HPDE6-E6E7 (cell line): ENCODE measurements at regions not wholly inside any gene's neighbourhood (a gene's known extent, or its start where the extent isn't known, plus 50 kb on each side); places are given as distances from the start of the nearest gene placed in this dataset.

Experiments
- DNase-seq: peaks from one replicate; pipeline ENCODE4 v3.0.0; 2011; ENCODE audit warnings: missing footprints; ENCODE audit errors: extremely low spot score

DNA sequence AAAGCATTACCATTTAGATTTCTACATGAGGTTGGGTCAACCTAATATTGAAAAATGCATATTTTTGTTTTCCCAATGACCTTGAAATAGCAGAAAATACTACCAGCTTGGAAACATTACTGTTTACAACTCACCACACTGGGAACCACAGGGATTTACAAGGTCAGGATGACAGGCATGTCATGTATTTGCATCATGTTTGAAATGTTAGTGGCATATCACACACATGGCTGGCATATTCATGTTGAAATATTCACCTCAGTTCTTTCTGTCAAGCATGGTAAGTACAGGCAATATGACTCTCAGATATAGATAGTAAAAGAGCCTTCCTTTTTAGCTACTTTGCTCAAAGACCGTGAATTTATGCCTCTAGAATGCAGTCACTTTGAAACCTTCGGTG is 593.5 kb downstream of the NOVA1 start:
- DNase-seq = no peak

DNA sequence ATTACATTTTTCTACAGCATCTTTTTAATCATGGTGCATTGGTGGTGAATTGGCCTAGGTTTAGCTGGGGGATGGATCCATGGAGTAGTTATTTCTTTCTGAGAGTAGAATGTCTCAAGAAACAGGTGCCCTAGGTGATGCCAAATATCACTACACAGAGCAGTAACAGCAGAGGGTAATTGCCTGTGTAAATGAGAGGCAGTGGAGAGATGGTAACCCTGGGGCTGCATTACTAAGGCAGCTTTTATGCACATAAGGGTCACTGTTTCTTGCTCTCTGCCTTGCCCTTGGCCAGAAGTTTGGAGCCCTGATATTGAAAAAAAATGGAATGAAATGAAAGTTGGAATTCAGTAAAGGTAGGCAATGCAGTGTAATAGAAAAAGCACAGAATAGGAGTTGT is 604.0 kb downstream of the NOVA1 start:
- DNase-seq = no peak

DNA sequence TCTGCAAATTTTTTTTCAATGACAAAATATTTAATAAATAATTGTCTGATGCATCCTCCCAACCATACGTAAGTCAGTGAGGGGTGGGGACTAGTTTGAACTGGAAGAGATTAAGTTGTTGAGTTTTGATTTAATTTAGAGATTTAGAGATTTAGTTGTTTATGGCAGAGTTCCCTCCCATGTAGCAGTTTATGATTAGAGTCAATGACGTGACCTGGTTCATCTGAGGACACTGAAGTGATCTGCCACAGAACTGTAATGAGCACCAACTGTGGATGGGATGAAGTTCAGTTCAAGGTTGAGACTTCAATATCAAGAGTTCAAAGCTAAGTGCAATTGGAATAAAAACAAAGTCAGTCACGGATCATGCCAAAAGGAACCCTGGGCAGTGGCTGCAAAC is 609.3 kb downstream of the NOVA1 start:
- no peak for DNase-seq

DNA sequence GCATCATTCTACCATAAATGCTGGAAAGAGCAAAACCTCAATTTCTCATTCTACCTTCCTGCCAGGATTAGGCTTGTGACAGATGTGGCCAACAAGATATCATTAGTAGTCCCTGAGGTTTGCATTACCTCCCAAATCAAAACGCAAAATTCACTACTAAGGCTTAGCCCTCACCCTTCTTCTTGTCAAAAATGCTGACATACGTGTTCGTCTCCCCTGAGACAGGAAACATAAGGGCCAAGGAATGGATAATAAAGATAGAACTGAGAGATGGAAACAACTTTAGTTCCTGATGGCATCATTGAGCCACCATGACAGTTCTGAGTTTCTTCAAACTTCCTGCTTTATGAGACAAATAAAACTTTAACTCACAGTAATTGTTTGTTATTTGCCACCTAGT is 642.1 kb downstream of the NOVA1 start:
- no peak for DNase-seq

DNA sequence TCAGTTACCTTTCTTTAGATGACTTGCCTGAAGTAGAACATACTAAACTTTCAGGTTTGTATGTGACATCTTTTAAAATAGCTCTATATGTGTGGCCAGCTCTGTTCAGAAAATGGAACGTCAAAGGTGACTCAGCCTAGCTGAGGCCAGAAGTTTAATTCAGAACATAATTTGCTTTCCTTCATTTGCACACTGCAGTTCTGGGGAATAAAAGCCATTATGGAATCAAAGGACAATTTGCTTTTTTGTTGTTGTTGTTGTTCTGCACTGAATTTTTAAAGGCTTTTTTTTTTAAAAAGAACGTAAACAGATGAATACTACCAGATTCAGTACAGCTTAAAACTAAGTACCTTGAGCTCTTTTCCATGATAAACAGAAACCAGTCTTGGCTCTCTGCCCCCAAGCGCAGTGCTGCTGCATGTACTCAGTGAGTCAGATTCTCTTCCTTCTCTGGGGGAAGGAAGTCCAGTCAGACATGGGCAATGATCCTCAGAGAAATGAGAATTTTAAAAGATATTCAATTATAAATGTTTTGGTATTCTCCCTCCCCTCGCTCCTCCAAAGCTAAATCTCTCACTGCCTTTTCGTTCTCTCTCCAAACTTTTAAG is 644.2 kb downstream of the NOVA1 start:
- DNase-seq = peak; percentile 63

DNA sequence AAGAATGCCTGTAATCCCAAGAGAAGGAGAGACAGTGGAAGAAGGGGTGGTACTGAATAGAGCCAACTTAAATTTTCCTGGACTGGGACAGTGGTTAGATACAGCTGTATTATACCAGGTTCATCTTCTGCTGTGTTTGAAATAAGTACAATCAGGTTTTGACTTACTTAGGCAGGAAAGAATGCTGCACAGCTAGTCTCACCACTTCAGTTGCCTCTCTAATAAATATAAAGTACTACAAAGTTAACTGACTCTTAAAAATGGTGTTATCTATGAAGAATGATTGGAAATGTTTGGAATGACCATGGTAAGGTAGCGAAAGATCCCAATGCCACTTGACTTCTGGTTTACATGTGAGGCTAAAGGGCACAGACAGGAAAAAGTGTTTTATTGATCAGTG is 652.1 kb downstream of the NOVA1 start:
- no peak for DNase-seq

DNA sequence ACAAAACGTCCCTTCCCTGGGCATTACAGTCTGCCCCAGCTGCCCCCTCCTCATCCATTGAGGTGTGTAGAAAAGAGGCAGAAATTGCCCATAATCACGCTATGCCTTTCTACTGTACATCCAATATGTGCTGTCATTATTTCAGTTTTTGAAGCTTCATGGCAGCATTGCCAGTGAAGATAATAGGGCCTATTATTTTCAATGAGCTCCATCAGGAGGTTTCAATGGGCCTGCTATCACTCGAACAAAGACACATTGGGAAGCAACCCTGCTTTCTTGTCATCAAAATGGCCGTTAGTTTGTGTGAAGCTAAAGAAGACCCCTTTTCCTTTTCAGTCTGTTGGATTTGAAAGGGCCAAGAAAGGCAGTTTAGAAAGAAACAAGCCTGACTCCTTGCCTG is 653.8 kb downstream of the NOVA1 start:
- DNase-seq = no peak

DNA sequence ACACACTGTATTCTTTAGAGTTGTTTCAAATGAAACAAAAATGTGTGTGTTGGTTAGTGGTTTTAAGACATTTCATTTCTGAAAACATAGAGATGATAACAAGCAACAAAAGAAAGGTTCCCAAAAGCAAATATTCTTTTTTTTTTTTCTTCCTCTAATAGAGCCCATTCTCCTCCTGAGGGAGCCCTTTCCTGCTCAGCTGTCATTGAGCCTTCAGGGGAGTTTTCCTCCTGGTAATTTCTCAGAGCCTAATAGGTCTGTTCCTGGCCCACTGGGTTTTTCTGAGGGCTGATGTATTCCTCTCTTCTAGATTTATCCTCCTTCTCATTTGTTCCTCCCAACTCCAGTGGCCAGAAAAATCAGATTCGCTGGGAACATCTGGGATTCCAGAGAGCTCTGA is 654.5 kb downstream of the NOVA1 start:
- DNase-seq = no peak

DNA sequence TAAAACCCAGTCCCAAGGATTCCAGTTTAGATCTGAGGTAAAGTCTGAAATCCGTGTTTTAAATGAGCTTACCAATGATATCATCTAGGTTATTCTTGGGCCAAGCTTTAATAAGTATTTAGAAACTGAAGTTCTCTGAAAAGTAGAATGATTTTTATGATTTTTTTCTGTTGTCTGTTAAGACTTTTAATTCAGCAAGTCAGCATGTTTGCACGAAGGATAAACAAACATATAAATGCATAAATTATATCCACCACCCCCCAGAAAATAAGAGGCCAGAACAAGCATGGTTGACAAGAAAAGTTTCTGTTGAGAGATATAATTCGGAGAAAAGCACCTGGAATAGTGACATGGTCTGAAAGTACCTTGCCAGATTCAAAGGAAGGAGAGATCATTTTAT is 655.7 kb downstream of the NOVA1 start:
- DNase-seq = no peak

DNA sequence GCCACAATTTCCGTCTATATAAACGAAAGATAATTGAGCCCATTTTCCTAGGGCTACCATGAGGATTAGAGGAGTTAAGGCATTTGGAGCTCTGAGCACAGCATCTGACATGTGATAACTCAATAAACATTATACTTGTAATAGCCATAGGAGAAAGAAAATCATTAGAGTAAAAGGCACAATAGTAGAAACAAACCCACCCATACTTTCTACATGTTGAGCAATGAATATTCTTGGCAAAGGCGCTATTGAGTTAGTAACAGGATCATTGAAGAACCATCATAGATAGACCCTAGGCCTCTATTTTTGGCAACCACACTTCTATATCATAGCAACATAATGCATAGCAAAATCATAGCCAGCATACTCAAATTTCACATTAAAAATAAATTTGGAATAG is 664.1 kb downstream of the NOVA1 start:
- no peak for DNase-seq

DNA sequence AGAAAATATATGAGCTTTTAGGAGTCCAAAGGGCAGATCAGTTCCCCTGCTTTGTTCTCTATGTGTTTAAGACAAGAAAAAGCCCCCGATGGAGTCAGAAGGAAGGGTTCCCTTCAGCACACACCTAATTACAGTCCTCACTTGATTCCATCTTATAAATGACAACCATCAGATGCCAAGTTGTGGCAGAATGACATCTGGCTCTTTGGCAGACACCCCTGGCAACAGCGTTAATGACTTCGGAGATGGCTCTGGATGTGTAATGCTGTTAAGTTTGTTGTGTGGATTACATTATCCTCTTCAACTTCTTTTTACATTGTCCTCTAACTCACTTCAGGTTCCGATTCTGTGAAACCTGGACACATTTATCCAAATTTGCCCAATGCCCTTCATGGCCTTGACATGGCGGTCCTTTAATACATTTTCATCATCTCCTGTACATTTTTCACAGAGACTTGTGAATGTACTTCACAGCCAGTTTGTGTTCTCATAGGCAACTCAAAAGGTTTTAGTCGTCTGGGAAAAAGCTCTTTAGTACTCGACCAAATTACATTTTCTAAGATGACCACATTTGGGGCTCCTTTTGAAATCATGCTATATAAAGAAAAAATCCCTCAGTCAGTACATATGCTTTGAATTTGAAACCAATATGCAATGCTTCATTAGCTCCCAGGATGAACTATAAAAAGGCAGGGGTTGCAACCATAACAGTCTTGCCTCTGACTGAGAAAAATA is 667.8 kb downstream of the NOVA1 start:
- no peak for DNase-seq

DNA sequence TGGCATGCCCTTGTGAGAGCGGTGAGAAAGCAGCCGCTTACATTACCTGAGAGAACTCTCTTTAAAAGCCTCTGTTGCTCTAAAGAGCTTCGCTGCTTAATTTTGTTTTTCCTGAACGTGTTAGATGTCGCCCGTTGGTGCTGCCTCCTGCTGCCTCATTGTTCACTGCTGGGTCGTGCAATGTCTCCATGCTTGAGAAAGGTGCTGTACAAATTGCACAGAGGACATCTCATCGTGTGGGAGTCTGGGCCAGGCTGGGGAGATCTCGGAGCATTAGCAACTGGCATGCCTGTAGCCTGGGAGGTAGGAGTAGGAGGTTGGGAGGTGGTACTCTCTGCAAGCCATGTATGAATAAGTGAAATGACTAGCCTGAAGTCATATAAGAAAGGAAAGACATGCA is 686.0 kb downstream of the NOVA1 start:
- DNase-seq = no peak

DNA sequence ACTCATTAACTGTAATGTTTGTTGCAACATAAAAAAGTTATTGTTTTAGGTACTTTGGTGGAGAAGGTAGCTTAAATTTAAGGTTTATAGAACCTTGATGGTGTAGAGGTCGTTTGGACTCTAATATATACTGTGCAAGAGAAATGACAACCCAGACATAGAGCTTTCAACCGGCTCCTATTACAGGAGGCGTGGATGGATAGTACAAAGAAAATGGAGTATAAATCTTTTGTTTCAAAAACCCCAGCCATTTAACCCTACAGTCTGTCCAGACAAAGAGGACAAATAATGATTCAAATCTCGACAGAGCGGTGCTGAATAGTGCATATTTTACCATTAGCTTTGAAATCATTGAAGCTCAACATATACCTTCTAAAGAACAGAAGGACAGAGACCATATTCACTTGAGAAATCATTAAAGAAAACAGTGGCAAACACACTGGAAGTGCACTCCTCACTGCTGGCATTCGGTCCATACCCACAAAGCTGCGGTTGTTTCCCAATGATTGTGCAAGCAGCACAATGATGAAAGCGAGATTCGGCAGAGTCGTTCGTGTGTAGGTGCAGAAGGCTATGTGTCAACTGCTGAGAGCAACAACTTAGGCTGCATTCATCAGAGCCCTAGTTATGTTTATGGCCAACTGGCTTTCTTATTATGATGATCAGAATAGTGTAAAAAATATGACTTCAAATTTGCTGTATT is 688.6 kb downstream of the NOVA1 start:
- DNase-seq = no peak

DNA sequence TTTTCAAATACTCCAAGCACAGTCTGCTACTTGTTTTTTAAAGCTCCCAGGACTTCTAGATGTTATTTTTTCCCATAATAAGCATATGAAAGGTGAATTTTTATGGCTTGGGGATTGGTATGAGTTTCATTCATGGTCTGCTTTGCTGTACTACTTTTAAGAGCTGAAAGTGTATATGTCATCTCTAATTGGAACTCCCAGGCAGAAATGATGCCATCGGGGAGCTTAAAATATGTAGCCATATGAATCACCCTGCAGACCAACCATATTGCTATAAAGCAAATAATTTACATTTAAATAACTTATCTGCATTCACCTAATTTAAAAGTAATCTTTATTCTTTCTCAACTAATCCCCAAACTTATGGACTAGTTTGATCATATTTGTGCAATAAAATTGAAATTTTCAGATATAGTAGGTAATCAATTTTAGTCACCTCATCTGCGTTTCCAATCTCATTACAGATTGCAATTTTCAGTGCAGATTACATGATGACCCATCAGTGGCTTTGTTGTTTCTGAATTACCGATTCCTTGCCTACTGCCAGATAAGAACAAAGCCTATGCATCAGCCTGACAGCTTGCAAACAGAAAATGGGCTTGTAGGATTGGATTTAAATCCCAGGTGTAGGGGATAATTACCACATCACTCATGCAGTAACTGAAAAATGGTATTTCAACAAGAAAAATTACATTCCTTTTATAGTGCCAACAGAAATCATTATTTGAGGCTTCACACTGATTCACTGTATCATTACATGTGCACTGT is 689.4 kb downstream of the NOVA1 start:
- no peak for DNase-seq

DNA sequence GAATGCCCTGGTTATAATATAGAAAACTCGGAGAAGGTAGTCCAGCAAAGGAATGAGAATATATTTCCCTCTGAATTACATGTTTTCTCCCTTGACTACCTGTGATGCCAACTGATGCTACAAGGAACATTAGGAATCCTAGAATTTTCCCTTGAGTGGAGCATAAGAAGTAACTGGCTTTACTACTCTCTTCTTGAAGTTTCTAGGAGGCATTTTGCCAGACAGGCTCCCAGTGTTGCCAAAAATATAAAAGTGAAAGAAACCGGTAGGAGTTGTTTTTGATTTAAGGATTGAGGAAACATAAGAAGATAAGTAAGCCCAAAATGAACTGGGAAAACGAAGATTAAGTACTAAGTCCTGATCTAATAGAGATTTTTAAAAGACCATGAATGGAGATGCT is 693.4 kb downstream of the NOVA1 start:
- DNase-seq = no peak

DNA sequence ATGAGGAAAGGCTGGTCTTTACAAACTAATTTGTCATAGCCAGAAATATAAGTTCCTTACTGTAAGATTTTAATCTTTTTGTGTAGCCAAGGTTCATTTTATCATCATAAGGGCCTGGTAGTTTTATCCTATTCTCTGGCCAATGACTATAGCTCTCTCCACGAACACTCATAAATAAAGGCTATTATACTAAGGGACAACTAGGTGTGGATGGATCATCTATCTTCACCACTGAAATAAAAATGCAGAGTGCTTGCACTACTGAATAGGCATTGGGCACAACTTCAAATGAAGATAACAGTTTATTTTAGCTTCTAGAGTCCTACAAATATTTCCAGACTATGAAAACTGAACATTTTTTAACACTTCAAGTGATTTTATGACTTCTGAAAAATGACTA is 698.6 kb downstream of the NOVA1 start:
- DNase-seq = no peak

DNA sequence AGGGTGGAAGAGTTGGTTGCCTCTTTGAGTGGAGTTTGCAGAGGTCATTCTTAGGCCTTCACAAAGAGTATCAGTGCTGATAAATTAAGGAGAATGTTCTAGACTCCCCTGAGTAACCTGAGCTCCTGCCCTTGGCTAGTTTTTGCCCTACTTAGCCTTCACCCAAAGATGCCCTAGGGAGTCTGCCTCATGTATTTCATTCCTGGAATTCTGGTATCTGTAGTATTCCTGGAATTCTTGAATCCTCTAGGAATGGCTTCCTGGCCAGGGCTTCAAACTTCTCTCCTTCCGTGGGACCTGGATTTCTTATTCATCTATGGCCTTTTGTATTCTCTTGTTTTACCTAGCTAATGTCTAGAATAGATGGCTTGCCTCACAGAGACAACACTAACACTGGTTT is 701.1 kb downstream of the NOVA1 start:
- DNase-seq = no peak

DNA sequence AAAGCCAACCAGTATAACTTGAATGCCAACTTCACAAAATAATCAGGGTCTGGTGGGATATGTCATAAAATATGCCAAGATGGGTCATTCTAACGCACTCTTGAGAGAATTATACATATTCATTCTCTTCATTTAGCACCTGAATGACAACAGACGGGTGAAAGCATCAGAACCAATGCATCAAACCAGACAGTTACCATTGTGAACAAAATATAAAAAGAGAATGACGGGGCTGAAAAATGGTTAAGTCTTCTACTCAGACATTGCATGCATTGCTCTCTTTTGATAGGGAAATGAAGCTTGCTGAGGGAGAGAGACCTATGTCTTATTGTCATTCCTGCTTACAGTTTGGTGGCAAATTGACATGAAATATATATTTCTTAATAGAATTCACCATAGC is 702.1 kb downstream of the NOVA1 start:
- DNase-seq = no peak

DNA sequence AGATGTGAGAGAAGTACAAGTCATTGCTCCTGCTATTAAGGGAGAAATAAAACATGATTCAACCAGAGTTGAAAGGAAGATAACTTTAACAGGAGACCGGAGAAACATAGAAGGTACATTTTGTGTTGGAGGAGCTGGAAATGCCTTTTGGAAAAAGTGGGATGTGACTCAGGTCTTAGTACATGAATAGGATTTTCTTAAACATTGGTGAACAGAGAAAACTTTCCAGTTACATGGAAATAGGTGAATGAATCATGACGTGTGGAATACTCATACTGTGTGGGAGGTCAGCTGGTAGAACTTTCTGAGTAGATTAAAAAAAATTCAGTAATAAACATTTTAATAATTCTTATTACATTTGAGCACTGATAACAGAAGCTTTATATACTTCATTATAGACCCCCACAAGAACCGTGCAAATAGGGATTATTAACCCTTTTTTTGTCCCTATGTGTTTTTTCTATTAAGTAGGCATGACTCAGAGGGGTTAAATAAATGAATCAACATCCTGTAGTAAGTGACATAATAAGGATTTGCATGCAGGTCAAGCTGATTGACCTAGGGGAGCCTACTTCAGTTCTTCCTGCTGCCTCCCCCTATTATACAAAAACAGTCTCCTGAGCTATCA is 710.5 kb downstream of the NOVA1 start:
- DNase-seq = peak; percentile 10

DNA sequence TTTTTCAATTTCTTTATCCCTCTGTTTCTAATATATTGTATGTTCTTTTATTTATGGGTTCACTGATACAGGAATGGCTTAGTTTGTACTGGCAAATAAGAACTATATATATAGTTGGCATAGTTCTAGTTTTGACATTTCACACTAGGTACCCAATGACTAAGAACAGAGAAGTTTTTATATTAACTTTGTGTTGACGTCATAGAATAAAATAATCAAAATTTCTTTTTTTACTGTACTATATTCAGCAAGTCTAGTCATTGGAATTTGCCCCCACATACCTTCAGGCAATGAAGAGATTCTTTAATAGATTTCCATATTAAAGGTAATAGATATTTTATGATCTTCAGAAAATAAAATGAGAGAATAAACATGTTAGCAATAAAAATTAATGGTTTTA is 713.2 kb downstream of the NOVA1 start:
- no peak for DNase-seq

DNA sequence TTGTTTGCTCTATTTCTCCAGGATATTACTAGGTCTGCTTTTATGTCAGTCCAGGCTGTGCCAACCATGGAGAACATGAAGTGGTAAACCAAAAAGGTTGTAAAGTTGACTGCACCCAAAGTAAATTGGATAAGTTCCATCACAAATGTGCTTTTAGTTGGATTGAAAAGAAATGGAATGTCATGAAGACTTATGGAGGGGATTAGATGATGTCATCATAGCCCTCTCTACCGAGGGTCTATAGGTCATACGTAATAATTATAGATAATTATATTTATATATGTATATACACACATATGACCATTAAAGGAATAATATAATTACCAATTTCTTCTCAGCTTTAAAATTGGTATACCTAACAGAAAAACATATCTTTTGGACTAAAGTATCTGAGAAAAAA is 714.9 kb downstream of the NOVA1 start:
- DNase-seq = no peak

DNA sequence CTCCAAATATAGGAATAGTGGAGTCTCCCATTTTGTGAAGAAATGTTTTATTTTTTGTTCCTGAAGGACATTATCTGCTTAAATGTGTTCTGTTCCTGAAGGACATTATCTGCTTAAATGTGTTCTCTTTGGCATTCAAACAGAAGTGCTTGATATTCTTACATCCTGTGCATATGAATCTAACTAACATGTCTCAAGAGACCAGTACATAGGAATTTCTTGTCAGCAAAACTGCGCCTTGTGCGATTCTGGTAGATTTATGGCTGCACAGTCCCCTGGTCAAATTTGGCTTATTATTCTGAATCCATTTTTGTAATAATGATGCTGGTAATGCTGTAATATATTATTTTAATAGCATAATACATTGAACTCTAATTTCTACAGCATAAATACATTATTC is 722.4 kb downstream of the NOVA1 start:
- DNase-seq = no peak
